Activated gamma-delta T cell treated with anti-CD3 and anti-CD28 coated beads, Interleukin-2, amount 50 U/mL, for 16 hours (primary cell): ENCODE measurements at regions not wholly inside any gene's neighbourhood (a gene's known extent, or its start where the extent isn't known, plus 50 kb on each side); places are given as distances from the start of the nearest gene placed in this dataset.

Experiments
- DNase-seq: peaks from one replicate; pipeline ENCODE4 v3.0.0-alpha.2; 2020; ENCODE audit warnings: low read depth

DNA sequence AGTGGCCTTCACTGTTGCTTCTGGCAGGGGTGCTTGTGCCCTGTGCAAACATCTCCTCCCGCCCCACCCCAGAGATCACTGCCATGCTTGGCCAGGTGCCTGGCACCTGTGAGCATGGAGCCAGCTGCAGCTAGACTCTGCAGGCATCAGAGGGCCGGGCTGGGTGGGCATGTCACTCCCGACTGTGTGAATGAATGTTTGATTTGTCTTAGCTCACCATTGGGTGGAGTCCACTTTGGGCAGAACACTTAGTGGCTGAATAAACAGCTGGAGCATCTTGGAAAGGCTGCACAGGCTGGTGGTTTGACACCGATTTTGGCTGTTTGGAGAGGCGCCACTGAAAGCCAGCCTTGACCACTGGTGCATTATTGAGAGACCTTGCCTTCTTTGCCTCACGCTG lies 267.3 kb downstream of the DLEU7 start:
- no peak for DNase-seq

DNA sequence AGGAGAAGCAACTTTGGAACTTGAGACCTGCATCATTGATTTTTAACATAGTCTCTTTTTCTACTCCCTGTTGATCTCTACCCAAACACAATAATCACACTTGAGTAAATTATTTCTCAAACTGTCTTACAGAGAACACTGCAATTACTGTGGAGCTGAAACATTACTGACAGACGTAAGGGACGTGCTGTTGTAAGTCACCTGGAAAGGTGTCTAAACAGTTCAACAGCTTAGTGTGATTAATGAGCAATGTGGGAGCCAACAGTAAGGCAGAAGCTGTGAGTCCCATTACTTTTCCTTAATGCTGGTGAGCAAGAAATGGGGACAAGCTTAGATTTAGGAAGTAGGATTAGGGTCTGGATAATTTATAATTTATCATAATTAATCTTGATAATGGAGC lies 265.7 kb downstream of the DLEU7 start:
- no peak for DNase-seq

DNA sequence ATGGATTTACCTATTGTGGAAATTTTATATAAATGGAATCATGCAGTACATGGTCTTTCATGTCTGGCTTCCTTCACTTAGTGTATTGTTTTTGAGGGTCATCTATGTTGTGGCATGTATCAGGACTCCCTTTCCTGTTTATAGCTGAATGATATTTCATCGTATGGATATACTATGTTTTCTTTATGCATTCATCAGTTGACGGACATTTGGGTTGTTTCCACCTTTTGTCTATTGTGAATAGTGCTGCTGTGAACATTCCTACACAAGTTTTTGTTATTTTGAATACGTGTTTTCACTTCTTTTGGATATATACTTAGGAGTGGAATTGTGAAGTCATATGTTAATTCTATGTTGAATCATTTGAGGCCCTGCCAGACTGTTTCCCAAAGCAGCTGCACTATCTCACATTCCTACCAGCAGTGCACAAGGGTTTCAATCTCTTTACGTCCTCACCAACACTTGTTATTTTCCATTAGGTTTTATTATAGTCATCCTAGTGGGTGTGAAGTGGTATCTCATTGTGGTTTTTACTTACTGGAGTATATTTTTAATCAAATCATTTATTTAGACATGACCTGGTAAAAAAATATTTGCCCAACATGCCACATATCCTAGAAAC lies 262.7 kb downstream of the DLEU7 start:
- DNase-seq = no peak

DNA sequence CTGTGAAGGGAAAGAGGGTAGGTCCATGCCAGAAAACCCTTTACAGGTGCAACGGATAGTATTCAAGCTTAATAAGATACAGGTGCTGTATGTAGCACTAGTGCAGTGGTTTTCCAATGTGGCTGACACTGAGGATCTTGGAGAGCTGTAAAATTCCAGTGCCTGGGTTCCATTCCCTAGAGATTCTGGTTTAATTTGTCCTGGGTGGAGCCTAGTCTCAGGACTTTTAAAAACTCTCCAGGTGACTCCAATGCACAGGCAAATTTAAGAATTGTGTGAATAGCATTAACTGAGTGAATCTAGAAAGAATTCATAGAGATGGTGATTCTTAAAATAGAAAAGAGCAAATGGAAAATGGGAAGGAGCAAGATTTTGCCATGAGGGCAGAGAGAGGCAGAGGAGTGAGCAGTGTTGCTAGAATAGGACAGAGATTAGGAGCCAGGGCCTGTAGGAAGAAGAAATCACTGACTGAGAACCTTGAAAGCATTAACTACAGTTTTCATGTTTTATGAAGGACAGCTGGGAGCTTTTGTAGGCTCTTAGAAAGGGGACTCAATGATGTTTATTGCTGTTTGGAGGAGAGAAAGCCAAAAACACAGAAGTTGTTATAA lies 261.8 kb downstream of the DLEU7 start:
- no peak for DNase-seq

DNA sequence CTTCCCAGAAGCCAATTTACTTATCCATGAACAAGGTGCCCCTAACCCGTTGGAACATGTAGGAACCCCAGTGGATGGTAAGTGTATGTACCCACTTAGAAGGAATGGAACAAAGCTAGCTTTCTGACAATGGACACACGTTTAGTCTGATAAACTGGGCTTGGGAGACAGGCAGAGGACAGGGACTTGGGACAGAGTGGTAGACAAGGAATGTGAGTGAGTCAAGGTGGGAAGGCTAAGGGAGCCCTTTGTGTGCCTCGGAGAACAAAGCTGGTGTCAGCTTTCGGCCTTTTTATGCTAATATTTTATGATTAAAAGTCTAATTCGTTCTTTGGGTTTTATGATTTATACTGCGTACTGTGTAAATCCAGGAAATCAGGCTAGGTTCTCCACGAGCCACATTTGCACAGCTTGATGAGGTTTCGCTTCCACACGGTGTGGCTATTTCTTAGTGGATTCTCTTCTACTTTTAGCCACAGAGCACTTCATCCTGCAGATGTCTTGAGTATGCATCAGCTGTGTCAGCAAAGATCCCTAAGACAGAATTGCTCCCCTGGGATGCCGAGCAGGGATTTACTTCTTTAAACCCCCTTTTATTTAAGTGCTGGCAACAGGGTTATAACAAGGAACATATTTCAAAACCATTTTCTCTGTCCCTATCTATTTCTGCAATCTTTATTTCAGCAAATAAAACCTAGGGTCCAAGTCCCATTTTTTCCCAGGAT lies 258.5 kb downstream of the DLEU7 start:
- no peak for DNase-seq

DNA sequence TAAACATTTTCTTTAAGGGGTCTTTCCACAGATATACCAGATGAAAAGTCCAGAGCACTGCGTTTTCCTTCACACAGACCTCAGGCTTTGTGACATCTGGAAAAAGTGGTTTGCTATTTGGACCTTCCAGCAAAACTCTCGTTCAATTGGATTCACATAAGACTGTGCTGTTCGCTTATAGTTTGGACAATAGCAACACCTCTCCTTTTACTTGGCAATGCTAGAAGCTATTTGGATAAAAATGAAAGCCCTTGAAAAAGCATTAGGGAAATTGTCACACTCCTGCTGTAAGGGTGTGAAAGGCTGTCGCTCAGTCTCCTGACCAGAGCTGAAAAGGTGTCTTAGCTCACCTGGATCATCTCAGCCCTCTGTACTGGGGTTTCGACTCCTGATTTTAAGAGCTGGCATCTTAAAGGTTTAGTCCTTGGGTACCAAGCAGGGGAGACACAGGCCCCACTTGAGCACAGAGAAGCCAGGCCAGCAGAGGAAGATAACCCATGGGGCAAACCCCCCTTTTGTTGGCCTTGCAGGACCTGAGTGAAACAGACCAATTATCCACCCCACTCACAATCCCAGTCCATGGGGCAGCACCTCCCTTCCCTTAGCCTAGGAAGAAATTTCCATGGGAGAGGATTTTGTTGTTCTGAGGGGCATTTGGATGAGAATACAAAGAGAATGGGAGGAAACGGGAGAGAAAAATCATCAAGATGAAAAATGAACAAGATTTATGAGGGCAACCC lies 257.6 kb downstream of the DLEU7 start:
- no peak for DNase-seq

DNA sequence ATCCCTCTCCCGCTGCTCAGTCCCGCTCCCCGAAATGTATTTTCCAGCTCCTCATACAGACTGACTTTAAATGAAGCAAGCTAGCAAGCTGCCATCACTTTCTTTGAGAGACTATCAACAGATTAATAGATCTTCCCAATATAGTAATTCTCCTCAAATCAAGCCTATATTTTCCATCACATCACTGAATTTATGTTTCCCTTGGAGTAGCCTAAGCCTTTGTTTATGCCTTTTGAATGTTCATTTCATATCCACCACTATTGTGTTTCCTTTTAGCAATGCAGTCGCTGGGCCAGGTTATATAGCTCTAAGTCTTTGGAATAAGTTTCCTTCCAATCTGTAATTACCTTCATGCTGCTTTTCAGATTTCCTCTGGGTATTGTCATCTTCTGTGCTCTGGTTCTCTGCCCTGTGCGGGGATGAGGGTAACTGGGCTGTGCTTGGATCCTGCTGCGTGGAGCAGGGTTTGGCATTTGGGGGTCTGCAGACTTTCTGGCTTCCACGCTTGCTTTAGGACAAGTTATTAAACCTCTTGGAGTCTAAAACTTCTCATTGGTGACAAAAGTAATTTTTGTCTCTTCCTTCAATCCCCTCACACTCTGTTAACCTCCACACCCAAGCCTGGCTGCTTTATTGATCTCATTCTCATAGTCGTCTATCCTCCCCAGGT lies 256.9 kb downstream of the DLEU7 start:
- no peak for DNase-seq

DNA sequence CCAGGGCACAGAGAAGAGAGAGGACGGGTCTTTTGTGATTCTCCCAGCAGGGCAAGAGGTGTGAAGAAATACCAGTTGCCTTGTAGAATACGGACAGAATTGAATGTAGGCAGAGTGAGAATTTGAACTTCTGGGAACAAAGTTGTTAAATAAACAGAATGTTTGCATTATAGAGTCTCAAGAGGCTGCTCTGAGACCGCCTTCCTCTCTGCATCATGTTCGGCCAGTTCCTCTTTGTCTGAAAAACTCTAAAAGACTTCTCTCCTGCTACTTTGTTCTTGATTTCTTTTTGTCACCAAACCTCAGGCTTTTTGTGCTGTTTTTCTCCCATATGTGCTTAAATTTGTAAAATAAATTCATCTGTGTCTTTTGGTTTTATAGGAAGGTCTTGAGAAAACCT lies 256.4 kb downstream of the DLEU7 start:
- DNase-seq = no peak

DNA sequence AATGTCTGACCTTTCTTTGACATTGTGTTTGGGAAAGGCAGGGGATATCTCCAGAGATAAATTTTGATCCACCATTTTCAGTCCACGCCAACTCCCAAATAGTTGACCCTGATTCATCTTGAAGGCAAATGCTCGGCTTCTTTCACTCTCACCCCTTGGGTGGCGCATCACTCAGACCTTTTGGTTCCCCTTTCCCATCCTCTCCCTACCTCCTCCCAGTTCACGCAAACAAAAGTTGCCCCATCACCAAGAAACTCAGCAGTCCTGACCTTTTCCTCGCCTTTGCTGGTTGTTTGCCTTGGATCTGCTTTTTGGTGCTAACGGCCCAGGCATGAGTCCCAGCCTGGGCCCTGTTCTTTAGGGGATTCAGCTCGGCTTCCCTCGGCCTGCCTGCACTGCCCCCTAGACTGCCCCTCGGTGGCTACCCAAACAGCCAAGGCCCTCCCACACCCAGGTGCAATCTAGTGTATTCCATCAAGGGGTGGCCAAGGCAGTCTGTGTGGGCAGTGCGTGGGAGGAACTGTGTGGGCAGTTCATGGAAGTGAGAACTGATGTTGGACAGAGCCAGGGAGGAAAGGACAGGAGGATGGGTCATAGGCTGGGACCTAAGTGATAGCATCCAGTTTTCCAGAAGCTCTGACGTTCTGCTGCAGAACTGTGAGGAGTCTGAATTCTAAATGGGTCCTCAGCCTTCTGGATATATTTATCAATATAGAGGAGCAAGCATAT lies 255.7 kb downstream of the DLEU7 start:
- no peak for DNase-seq

DNA sequence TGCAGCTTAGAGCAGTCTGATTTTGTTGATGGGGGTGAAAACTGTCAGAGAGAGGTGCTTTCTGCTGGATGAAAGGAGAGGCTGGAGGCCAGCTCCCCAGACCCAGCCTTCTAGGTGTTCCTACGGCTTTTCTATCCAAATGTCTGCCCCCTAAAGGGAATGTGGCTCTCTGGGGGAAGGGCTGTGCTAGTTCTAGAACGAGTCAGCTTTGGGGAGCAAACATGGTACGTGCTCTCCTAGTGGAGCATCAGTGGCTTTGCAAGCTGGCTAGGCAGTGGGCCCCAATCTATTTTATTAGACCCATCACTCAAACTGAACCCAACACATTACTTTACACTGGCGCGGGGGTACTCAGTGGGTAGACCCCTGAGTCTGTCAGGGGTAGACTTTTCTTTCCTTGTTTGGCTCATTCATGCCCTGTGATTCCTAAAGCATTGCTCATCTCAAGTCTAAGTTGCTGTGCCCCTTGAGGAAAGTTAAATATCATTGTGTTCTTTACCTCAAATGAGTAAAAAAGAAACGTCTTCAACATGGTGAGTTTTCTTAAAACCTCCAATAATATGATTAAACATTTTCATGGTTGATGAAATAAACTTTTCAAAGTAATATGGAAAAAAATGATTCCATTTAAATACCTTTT lies 254.9 kb downstream of the DLEU7 start:
- no peak for DNase-seq

DNA sequence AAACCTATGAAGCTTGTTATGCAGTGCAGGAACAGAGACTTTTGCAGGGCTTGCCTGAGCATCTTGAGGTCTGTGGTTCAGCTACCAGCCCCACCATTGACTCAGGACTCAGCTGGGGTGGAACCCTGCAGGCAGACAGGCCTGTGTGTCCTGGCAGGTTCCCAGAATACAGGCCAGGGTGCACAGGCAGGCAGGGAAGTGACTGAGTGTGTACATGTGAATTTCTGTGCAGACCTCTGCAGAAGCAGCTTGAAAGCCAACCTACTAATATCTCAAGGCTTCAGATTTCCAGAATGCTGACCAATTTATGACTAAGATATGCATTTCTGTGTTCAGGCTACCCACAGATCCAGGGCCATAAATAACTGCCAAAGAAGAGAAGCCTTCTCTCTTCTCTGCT lies 254.4 kb downstream of the DLEU7 start:
- DNase-seq = no peak

DNA sequence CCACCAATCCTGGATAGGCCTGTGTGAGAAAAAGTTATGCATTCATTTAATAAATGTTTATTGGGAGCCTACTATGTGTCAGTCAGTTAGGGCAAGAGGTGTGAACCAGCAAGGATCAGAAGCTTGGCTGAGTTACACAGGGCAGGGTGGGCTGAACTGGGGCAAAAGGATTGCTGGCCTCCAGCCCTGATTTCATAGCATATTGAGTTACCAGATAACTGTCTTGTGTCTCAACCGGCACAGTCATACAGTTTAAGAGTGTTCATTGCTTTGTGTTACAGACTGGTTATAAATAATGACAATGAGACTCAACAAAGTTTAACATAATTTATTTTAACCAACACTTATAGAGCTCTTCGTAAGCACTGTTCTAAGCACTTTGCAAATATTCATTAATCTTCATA lies 253.8 kb downstream of the DLEU7 start:
- no peak for DNase-seq

DNA sequence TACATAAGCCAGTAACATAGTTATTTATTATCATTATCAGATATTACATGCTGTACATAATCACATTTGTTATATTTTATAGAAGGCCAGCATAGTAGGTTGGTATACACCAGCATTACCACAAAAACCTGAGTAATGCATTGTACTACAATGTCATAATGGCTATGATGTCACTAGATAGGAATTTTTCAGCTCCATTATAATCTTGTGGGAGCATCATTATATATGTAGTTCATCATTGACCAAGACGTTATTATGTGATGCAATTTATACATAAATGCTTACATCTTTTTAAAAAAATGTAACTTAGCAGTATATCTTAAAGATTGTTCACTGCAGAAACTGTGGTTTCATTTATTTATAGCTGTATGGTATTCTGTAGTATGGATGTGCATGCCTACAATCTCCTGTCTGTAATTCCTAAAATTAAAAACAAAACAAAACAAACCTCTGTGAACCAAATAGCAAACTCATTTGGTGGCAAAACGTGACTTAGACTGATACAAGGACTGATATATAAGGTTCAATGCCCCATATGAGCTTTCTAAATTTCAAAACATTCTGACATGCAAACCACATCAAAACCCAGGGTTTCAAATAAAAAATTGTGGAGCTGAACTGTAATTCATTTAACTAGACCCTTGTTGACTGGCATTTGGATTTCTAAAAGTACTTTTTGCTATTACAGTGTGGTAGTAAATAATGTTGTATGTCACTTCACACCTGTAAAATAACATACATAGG lies 250.9 kb downstream of the DLEU7 start:
- DNase-seq = no peak

DNA sequence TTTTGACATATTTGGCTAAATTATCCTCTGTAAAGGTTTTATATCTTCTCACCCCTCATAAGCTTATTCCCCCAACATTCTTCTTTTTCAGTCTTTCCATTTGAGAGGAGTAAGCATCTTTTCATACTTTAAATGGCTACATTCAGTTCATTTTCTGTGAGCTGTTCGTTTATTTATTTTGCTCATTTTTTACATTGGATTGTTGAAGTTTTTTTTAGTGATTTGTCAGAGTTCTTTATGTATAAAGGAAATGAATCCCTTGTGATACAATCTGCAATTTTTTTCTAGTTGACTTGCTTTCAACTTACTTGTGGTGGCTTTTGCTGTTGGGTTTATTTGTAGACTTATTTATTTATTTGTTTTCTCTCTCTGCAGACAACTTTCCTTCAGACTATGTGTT lies 250.3 kb downstream of the DLEU7 start:
- DNase-seq = no peak

DNA sequence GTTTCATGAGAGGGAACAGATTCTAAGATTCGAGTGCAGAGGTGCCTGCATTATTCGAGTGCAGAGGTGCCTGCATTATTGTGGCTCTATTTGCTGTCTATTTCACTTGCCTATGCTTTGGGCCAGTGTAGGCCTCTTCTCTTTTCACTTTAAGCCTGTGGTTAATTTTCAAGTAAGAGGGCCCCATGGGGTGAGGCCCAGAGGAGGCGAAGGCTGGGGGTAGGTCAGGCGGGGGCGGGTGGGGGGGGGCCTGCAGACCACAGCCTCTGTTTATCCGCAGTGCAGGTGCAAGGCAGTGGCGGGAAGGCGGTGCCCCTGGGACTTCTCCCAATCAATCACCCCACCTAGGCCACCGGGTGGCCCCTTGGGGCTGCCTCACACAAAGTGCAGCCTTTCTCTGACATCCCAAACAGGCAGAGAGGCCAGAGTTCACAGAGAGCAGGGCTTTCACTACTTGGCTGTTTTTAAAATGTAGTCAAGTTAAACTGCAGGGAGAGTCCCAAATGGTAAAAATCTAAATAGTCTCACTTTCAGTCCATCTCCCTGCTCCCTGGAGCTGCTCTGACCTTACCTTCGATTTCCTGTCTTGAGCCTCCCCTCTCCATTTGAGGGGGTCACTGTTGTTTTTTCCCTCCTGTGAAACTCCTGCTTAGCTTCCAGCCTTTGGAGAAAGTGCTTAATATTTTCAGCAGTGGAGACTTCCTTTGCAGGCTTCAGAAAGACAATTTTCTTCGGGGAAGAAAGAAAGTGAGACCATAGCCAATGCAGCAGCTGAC lies 249.0 kb downstream of the DLEU7 start:
- DNase-seq = no peak

DNA sequence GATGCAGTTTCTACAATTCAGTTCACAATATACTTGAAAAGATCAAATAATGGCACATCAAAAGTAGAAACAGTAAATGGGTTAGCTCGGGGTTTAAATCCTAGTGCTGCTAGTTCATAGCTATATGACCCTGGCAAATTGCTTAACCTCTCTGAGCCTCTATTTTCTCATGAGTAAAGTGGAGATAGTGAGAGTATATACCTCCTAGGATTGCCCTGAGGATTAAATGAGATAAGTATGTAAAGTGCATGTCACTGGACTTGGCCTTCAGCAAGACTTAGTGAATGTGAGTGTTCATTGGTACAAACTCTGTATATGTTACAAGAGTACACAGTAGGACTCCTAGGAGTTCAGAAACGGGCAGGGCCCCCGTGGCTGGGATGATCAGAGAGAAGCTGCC lies 248.3 kb downstream of the DLEU7 start:
- DNase-seq = no peak

DNA sequence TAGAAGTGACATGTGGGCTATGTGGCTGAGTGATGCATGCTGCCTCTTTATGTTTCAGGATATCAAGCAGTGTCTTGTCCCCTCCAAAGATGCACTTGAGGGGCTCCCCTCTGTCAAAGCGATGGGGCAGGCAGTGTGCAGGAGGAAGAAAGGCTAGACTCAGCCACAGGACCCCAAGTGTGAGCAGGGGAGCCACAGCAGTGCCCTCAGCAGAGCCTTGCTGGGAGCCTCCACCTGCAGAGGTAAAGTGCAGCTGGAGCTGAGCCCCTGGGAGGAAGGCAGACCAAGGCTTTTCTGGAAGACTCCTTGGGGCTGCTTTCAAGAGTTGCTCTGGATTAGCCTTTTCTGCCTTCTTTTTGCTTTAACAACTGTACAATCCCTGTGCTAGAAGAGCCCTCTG lies 247.3 kb downstream of the DLEU7 start:
- DNase-seq = no peak

DNA sequence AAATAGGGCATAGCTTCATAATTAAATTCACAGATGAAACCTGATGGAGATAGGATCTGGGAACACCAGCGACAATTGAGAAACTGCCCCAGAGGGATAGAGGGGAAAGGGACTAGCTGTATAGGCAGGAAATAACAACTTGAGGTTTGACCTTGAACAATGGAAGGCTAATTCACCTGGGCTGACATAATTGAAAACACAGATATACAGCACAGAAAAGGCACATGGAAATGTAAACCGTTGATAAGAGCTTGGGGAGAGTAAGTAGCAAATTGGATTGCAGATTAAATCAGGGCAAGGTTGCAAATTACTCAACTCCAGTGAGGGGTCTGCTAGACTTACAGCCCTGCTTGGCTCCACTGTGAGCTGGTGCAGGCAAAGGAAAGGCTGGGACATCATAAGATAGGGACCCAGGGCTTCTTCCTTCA lies 246.7 kb downstream of the DLEU7 start:
- DNase-seq = no peak

DNA sequence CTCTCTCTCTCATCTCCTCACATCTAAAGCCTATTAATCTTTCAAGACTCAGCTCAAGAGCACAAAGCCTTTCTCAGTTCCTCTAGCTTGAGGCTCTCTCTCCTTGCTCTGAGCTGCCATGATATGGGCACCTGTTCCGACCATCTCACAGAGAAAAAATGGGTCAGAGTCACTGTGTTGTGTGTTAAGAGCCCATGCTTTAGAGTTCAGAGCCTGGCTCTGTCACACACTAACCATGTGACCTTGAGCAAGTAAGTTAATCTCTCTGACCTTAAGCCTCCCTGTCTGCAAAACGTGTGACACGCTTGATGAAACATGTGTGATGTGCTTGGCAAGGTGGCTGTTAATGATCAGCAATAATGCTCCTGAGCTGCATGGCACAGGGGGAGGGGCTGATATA lies 245.2 kb downstream of the DLEU7 start:
- DNase-seq = no peak

DNA sequence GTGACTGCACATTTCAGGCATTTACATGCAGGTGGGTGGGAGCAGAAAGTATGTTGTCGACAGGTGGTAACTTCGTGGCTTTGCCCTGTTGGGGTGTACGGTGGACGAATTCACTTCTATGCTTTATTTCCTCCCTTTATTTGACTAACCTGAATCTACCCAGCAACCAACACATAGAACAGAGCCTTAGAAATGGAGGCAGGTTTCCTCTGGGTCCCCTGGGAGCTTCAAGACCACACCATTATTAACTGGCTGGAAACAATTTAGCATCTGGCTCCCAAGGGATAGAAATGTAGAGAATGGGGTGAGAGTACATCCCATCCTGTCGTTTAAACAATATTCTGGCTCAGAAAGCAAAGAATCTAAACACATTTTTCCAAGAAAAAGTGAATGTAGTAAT lies 244.4 kb downstream of the DLEU7 start:
- no peak for DNase-seq
